HG03571 (cell line): ENCODE measurements at regions not wholly inside any gene's neighbourhood (a gene's known extent, or its start where the extent isn't known, plus 50 kb on each side); places are given as distances from the start of the nearest gene placed in this dataset.
"Not testable (repeated sequence)": the region's sequence is repeated elsewhere in the genome, so short reads cannot be mapped to it uniquely, and the experiment has no call there.

ENCODE experiments used
- ATAC-seq: cut with Tn5 transposase; IDR thresholded peaks from one replicate; pipeline ENCODE4 v1.9.1; 2021; ENCODE audit not compliant: unreplicated experiment

GRCh38 chr7:145478541-145478940 lies 638.1 kb upstream of the CNTNAP2 start:
- no peak for ATAC-seq

DNA sequence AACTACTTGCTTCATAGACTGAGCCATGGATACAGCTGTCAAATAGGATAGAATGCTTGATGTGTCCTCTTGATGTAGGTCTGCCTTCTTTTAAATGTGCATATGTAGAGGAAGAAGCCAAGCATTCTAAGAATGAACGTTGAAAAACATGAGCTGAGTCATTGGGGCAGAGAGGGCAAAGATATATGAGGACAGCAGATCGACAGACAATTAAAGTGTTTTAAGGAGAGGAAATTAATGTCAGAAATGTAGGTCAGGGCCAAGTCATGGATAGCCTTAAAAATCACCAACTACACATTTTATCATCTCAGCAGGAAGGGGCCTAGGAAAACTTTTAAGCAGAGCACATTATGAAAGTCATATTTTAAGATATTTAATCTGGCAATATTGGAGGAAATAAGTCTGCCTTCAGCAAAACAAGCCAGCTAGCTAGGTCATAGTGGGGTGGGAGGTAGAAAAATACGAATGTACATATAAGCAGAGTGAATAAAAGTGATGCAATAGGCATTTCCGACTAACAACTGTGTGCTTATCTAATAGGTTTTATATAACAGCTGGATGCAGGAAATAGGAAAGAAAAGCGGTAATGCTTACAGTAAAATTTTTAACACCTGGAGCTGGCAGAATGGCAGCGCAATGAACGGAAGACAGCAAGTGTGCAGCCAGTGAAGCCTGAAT lies 638.3 kb upstream of the TPK1 start:
- ATAC-seq = no peak

DNA sequence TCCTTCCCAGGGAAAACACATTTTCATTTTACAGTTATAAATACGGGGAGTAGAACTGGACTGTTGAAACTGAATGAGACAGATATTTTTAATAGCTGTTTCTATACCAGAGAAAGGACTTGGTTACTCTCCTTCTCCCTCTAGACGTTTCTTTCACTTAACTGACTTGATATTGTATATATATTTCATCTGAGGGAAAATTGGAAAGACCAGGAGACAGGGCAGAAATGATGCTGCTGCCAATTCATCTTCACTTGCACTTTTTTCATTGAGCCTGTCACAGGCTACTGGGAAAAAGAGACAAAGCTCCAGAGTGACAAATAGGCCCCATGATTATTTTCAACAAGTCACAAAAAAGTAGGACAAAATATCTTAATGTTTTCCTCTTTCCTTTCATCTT lies 636.0 kb upstream of the TPK1 start:
- ATAC-seq = no peak

DNA sequence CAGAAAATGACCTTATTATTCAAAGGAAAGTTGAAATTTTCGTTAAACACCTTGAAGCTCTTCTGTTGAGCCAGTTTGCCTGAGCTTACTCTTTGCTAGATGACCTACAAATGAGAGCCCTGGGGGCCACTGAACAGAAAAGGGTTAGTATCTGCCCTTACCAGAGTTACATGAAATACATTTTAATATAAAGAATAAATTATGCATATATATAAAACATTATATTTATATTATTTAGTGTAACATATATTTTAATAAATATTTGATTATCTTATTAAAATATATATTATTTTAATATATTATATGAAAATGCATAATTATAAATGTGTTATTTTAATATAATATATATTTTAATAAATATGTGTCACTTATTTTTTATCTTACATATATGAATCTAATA lies 628.4 kb upstream of the TPK1 start:
- ATAC-seq = no peak

- no peak for ATAC-seq
Observed at GRCh38 chr7:145462463-145462862, 626.6 kb upstream of the TPK1 start.

DNA sequence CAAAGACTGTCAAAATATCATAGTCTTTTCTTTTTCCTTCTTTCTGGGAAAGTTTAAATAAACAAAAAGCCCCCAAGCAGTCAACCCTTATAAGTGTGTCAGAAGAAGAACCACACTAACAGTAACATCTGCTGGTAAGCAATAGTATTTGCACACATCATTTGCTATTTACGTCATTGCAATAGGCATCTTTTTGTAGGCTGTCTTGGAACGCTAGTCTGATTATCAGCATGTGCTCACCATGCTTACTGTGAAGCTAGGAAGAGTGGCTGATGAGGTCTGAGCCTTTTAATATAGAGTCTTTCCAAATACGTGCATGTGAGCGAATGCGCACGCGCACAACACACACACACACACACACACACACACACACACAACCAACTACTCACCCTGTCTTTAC lies 599.0 kb upstream of the TPK1 start:
- no peak for ATAC-seq

GRCh38 chr7:145431834-145432233 lies 596.0 kb upstream of the TPK1 start:
- ATAC-seq = no peak

DNA sequence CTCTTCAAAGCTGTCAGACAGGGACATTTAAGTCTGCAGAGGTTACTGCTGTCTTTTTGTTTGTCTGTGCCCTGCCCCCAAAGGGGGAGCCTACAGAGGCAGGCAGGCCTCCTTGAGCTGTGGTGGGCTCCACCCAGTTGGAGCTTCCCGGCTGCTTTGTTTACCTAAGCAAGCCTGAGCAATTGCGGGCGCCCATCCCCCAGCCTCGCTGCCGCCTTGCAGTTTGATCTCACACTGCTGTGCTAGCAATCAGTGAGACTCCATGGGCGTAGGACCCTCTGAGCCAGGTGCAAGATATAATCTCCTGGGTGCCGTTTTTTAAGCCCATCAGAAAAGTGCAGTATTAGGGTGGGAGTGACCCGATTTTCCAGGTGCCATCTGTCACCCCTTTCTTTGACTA lies 582.6 kb upstream of the TPK1 start:
- not testable (repeated sequence) for ATAC-seq

DNA sequence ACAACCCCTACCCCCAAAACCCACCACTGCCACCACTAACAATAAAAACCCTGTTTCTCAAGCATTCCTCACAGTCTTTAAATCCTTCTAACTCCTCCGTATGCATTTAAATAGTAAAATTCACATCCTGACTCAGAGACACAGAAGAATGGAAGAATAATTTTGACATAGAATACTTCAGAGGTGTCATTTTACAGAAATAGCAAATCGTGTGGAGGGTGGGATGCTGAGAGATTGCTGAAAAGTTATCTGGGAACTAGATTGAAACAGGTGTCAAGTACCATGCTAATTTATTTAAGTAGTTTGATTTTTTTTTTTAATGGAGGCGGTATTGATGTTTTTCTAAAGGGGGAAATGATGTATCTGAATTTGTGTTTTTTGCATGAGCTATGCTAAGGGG lies 575.2 kb upstream of the TPK1 start:
- no peak for ATAC-seq

- ATAC-seq = no peak
Observed at GRCh38 chr7:145398758-145399157, 562.9 kb upstream of the TPK1 start.

GRCh38 chr7:145394126-145394525 lies 558.3 kb upstream of the TPK1 start:
- no peak for ATAC-seq

DNA sequence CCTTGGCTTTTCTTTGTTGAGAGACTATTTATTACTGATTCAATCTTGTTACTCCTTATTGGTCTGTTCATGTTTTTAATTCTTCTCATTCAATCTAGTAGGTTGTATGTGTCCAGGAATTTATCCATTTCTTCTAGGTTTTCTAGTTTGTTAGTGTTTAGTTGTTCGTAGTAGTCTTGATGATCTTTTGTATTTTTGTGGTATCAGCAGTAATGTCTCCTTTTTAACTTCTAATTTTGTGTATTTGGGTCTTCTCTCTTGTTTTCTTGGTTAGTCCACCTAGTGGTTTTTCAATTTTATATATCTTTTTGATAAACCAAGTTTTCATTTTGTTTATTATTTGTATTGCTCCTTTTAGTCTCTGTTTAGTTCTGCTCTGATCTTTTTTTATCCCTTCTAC lies 546.9 kb upstream of the TPK1 start:
- no peak for ATAC-seq

GRCh38 chr7:145378197-145378596 lies 542.3 kb upstream of the TPK1 start:
- no peak for ATAC-seq

GRCh38 chr7:145360511-145361100 lies 524.8 kb upstream of the TPK1 start:
- ATAC-seq = no peak

DNA sequence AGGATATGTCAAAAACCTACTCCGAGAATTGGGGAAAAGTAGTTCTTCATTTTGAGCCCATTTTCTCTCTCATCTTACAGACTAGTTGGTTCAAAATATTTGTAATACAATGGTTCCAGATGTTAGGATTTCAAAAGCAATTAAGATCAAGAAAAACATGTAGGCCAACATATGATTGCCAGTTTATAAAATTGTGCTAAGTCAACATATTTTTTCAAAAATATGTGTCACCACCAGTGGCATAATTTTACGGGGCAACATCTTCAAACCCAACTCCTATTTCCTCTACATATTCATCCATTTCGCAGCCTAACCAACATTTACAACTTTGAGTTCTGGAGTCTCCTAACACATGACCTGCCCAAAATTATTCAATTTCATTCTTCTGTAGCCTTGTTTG lies 514.5 kb upstream of the TPK1 start:
- ATAC-seq = no peak

DNA sequence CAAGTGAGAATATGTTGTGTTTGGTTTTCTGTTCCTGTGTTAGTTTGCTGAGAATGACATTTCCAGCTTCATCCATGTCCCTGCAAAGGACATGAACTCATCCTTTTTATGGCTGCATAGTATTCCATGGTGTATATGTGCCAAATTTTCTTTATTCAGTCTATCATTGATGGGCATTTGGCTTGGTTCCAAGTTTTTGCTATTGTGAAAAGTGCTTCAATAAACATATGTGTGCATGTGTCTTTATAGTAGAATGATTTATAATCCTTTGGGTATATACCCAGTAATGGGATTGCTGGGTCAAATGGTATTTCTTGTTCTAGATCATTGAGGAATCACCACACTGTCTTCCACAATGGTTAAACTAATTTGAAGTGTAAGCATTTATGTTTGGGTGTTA lies 513.6 kb upstream of the TPK1 start:
- not testable (repeated sequence) for ATAC-seq

DNA sequence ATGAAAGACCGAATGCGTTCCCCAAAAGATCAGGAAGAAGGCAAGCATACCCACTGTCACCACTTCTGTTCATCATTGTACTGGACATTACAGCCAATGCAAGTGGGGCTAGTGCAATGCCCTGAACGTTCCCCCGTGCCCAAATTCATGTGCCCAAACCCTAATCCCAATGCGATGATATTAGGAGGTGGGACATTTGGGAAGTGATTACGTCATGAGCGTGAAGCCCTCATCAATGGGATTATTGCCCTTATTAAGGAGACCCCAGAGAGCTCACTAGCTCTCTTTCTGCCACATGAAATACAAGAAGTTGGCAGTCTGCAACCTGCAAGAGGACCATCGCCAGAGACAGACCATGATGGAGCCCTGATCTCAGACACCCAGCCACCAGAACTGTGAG lies 511.4 kb upstream of the TPK1 start:
- no peak for ATAC-seq

GRCh38 chr7:145339319-145339718 lies 503.5 kb upstream of the TPK1 start:
- no peak for ATAC-seq

DNA sequence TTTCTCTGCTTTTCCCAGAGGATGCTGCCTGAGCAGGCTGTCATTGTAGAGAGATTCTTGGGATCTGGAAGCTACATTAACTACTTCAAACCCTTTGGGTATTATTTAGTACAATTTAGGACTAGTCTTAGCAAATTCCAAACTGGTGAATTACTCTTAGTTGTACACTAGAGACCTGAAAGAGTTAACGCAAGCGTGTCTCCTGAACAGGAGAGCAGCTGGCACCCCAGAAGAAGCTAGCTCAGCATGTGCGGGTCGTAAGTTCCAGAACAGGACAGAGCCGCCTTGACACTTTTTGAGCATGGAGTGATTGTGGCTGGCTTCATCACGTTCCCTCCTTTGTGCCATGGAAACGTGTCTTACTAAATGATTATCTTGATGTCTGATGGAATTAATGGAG lies 495.7 kb upstream of the TPK1 start:
- ATAC-seq = no peak

- ATAC-seq = no peak
Observed at GRCh38 chr7:145331076-145331475, 495.2 kb upstream of the TPK1 start.

DNA sequence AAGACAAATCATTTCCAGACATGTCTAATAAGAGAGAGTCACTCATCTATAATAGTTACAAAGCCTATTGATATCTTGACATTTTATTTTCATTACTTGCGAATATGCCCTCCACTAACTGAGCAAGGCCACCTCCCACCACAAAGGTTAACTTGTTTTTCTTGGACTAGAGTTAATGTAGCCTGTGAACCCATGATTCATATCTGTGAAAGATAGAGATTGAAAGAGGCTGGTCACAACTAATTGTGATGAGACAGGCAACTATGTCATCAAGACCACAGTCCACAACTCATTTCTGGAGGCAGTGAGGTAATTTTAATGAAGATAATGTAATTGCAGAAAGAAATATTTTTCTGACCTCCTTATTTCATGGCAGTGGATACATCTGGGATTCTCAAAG lies 491.8 kb upstream of the TPK1 start:
- ATAC-seq = no peak

GRCh38 chr7:145324081-145324480 lies 488.2 kb upstream of the TPK1 start:
- ATAC-seq = no peak

DNA sequence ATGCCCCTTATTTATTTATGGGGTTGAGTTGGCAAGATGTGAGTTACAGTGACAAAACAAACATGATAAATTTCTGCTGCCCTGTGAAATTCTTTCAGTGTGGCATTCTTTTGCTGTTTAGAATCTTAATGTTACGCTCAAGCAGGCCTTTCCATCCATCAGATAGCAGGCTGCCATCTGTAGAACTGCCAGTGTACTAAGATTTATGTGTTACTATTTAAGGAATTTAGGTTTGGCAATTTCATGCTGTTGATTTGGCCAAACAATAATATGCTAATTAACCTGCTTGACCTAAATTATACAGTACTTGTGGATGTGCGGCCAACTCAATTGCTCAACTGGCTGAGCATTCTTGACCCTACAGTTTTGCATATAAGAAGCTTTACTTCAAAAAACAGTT lies 477.7 kb upstream of the TPK1 start:
- ATAC-seq = no peak
